Activated CD8-positive, alpha-beta memory T cell treated with anti-CD3 and anti-CD28 coated beads, Interleukin-2, amount 50 U/mL, for 4 hours (primary cell): ENCODE measurements at regions not wholly inside any gene's neighbourhood (a gene's known extent, or its start where the extent isn't known, plus 50 kb on each side); places are given as distances from the start of the nearest gene placed in this dataset.

ENCODE experiments used
- DNase-seq: peaks from one replicate; pipeline ENCODE4 v3.0.0-alpha.2; 2020

DNA sequence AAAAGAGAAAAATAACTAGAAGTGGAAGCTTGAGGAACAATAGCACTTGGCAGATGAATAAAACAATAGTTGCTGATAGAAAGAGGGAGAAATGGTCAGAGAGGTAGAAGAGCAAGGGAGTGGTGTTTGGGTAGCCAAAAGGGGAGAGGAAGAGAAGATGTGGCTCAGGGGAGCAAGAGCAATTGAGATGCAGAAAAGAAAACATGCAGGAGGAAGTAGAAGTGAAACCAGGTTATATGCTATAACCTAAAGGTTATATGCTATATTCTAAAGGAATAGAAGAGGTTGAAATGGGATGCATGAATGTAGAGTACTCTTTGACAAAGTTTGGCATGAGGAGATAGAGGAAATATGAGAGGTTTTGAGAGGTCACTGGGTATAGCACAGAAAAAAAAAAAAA is 759.5 kb downstream of the SATB2 start:
- no peak for DNase-seq

DNA sequence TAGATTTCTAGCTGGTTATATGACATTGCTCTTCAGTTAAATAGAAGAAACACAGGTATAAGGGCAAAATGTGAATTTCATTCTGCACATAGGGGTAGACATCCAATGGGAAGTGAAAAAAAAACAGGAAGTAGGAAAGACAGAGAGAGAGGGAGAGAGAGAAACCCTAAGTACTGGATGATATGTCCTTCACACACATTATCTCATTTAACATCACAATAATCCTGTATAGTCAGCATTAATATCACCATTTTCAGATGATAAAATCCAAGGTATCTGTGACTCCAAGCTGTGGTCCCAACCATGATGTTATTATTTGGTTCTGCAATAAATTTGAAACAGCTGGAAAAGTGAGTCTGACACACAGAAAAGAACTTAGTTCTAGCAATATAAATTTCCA is 759.9 kb downstream of the SATB2 start:
- no peak for DNase-seq

DNA sequence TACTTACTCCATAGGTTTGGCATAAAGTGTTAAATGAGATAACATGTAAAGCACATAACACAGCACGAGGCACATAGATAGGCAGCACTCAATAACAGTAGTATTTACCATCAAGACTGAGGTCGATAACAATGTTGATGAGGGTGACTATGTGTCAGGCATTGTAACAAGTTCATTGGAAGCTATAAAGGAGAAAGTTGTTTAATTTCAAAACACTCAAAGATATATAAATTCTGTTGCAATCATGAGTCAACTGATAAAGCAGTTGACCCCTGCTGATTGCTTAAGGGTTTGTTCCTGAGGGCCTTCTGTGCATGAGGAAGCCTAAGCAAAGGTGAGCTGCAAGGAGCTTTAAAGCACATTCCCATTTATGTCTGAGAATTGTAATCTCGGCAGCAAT is 760.5 kb downstream of the SATB2 start:
- DNase-seq: no peak

- no peak for DNase-seq
Observed at GRCh38 chr2:198695879-198696278, 761.9 kb downstream of the SATB2 start.

- no peak for DNase-seq
Observed at GRCh38 chr2:198692907-198693510, 764.7 kb downstream of the SATB2 start.

GRCh38 chr2:198691236-198691635 is 766.5 kb downstream of the SATB2 start:
- DNase-seq: no peak

GRCh38 chr2:198664321-198664720 is 793.4 kb downstream of the SATB2 start:
- DNase-seq: no peak

DNA sequence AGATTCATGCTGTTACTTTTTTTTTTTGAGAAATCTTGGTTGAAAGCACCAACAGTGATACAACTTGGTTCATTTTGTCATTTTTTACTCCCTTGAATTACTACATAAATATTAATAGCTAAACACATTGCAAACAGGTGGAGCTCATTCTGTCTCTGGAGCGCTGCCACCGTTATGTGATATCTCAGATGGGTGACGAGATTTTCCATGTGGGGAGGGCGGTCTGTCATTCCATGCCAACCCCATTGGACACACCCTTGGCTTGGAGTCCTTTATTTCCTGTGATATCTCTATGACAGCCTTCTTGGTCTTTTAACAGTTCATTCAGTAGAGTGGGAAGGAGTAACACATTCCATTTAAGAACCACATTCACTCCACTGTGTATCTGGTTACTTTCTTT is 794.8 kb downstream of the SATB2 start:
- DNase-seq: no peak

DNA sequence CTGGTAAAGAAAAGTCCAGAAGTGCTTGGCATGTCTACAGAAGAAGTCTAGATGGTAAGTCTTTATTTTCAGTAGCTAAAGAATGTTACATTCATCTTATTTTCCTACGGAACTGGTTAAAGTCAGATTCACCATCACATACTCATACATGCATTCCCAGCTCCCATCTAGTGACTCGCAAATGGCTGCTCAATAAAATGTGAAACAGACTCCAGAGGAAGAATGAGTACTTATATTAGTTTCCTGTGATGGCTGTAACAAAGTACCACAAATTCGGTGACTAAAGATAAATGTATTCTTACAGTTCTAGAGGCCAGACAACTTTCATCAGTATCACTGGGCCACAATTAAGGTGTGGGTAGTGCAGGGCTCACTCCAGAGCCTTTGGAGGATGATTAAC is 797.2 kb downstream of the SATB2 start:
- DNase-seq: no peak

- no peak for DNase-seq
Observed at GRCh38 chr2:198659096-198659870, 798.5 kb downstream of the SATB2 start.

DNA sequence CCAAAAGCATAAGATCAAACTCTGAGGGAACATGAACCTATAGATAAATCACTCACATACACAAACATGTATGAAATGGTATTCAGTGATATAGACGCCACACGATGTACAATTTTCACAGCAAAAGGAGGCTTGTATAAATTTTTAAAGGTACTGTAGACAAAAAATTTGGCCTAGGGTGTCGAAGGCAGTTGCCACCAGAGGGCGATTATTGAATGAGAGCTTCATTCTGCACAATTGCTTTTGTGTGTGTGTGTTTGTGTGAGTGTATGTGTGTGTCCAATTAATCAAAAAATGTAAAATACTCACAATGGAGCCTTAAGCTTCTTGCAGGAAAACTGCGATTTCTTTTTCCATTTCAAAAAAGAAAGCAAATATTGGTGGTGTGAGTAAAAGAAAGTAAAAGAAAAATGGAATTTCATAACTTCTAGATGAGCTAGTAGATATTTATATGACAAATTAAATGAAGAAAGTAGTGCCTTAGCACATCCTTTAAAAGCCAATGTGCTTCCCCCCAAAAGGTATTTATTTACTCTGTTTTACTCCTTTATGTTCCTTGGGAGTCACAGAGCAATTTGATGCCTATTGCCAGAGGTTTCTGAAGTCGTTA is 800.1 kb downstream of the SATB2 start:
- DNase-seq: no peak

- DNase-seq: no peak
Observed at GRCh38 chr2:198656869-198657268, 800.9 kb downstream of the SATB2 start.

GRCh38 chr2:198654646-198655045 is 803.1 kb downstream of the SATB2 start:
- DNase-seq: no peak

DNA sequence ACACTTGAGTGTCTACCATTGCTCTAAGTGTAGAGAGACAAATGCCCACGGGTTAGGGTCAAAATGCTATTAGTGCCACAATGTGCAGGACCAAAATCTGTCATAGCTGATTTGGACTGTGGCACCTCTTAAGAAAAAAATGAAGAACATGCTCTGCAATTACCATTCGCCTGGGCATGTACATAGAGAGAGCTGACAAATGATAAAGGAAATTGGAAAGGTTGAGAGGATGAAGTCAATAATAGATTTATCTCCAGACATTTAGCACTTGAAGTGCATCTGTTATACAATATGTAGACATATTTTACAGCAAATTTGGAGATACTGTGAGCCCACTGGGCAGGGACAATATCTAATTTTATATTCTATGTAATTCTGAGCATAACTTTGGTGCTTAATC is 804.4 kb downstream of the SATB2 start:
- DNase-seq: no peak

GRCh38 chr2:198652461-198652860 is 805.3 kb downstream of the SATB2 start:
- DNase-seq: no peak

DNA sequence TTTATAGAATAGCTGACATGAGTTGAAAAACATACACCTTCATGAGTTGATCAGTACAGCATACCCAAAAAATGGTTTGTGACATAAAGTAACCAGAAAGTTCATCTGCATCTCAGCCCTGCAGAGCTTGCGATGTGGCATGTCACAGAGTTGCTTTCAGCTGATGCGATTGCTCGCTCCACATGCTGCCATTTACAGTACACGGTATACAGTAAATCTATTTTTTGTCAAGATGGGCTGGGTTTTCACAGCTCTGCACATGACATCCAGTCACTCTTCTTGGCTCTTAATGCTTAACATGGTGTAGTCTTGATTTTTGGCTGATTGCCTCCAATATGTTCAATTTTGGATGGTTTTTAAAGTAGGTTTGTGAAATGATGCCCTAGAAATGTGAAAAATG is 811.9 kb downstream of the SATB2 start:
- no peak for DNase-seq

GRCh38 chr2:198641161-198641560 is 816.6 kb downstream of the SATB2 start:
- DNase-seq: no peak

DNA sequence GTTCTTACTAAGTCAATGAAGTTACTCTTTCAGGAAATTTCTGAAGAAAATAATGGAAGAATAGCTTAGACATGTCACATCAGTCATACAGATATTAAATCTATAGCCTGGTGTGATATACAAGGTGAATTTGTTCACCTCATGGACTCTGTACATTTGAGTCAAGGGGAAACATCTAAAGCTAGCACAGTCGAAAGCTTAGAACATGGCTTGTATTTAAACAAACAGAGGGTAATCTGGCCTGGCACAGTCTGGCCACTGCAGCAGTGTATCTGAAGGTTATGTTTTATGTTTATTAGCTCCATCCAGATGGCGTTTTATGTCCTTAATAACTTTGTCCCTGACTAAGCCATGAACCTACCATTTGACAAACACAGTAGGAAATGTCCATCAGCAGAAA is 817.3 kb downstream of the SATB2 start:
- DNase-seq: no peak

DNA sequence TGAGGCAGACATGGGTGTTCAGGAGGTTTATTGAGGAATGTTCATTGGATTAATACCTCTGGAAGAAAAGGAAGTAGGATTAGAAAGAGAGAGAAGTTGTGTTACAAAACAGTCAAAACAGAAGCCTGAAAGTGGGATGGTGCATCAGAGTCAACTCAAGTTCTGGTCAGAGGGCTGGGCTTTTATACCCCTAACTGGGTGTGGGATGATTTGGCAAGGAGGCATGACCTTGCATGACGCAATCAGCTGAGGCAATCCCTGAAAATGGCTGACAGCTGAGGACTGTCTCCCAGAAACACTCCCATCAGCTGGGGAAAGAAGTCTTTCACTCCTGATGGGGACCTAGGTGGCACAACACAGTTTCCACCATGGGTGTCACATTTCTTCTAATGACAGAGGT is 818.2 kb downstream of the SATB2 start:
- DNase-seq: no peak

- DNase-seq: no peak
Observed at GRCh38 chr2:198638577-198638976, 819.2 kb downstream of the SATB2 start.

GRCh38 chr2:198630384-198630783 is 826.0 kb downstream of the PLCL1 start:
- no peak for DNase-seq

- no peak for DNase-seq
Observed at GRCh38 chr2:198628596-198628995, 824.2 kb downstream of the PLCL1 start.

GRCh38 chr2:198622986-198623730 is 818.8 kb downstream of the PLCL1 start:
- no peak for DNase-seq

GRCh38 chr2:198615972-198616371 is 811.6 kb downstream of the PLCL1 start:
- DNase-seq: no peak
